ENCODE measurements at regions not wholly inside any gene's neighbourhood (a gene's known extent, or its start where the extent isn't known, plus 50 kb on each side); places are given as distances from the start of the nearest gene placed in this dataset.

GRCh38 chrX:125952973-125953372 is 213.1 kb downstream of the DCAF12L2 start:
- no peaks in the 10 kb centered on the region for H3K4me1 ChIP-seq
- no peaks in the 10 kb centered on the region for H3K9me3 ChIP-seq
- no peak for TF ChIP-seq POLR2AphosphoS5 (IDR thresholded peaks at IDR 0.05)
- no peak for TF ChIP-seq CTCF (IDR thresholded peaks at IDR 0.05 in 8 of 11, conservative IDR thresholded peaks at IDR 0.05 in 3 of 11)
- TF ChIP-seq POLR2A (IDR thresholded peaks at IDR 0.05), result no peak
- no peak for DNase-seq
- intact Hi-C loops (cut with DNase I; ENCODE audit: low total_unique reads), result no loop called here
- H3K27me3 ChIP-seq (replicated peaks in 1 of 7), result no peaks in the 10 kb centered on the region
- no peak overlapping the region for H3K27ac ChIP-seq
- H3K4me3 ChIP-seq, result no peak overlapping the region
- H3K36me3 ChIP-seq, result no peaks in the 10 kb centered on the region
- WGBS, 5 donors, result 66 to 90% (median 70%) methylated on average over 1 of the region's 1 CpG

GRCh38 chrX:125953814-125954213 is 212.3 kb downstream of the DCAF12L2 start:
- Histone ChIP-seq H3K4me3 (no peak overlapping the region), H3K36me3 (no peaks in the 10 kb centered on the region), H3K27me3 (replicated peaks in 1 of 7) (no peaks in the 10 kb centered on the region), H3K9me3 (no peaks in the 10 kb centered on the region), H3K4me1 (no peaks in the 10 kb centered on the region), H3K27ac (no peak overlapping the region)
- WGBS, 5 donors, result 34 to 74% (median 58%) methylated on average over 2 of the region's 2 CpGs
- TF ChIP-seq CTCF (IDR thresholded peaks at IDR 0.05 in 8 of 11, conservative IDR thresholded peaks at IDR 0.05 in 3 of 11) (no peak), POLR2AphosphoS5 (IDR thresholded peaks at IDR 0.05) (no peak), POLR2A (IDR thresholded peaks at IDR 0.05) (no peak)
- DNase-seq, result no peak
- intact Hi-C loops (cut with DNase I; ENCODE audit: low total_unique reads), result no loop called here

- Histone ChIP-seq H3K27ac (no peak overlapping the region), H3K36me3 (no peaks in the 10 kb centered on the region), H3K27me3 (replicated peaks in 1 of 7) (no peaks in the 10 kb centered on the region), H3K4me1 (no peaks in the 10 kb centered on the region), H3K9me3 (no peaks in the 10 kb centered on the region), H3K4me3 (no peak overlapping the region)
- WGBS, 5 donors, result 43 to 65% (median 58%) methylated on average over 3 of the region's 3 CpGs
- no peak for DNase-seq
- intact Hi-C loops (cut with DNase I; ENCODE audit: low total_unique reads), result no loop called here
- TF ChIP-seq POLR2A (IDR thresholded peaks at IDR 0.05) (no peak), POLR2AphosphoS5 (IDR thresholded peaks at IDR 0.05) (no peak), CTCF (IDR thresholded peaks at IDR 0.05 in 8 of 11, conservative IDR thresholded peaks at IDR 0.05 in 3 of 11) (no peak)
Observed at GRCh38 chrX:125954236-125954635, 211.9 kb downstream of the DCAF12L2 start.

- intact Hi-C loops (cut with DNase I; ENCODE audit: low total_unique reads), result no loop called here
- Histone ChIP-seq H3K4me3 (no peak overlapping the region), H3K27ac (no peak overlapping the region), H3K36me3 (no peaks in the 10 kb centered on the region), H3K27me3 (replicated peaks in 1 of 7) (no peaks in the 10 kb centered on the region), H3K9me3 (peaks cover 0 to 30% (median 8%) of the 10 kb centered on the region in 8 donors), H3K4me1 (no peaks in the 10 kb centered on the region)
- DNase-seq, result no peak
- TF ChIP-seq POLR2A (IDR thresholded peaks at IDR 0.05), result no peak
- no peak for TF ChIP-seq POLR2AphosphoS5 (IDR thresholded peaks at IDR 0.05)
- WGBS, 5 donors, result 53 to 86% (median 72%) methylated on average over 2 of the region's 2 CpGs
Observed at GRCh38 chrX:125977851-125978250, 188.2 kb downstream of the DCAF12L2 start.

GRCh38 chrX:125998432-125998831 is 167.7 kb downstream of the DCAF12L2 start:
- Histone ChIP-seq H3K9me3 (no peaks in the 10 kb centered on the region), H3K27ac (no peak overlapping the region), H3K4me1 (no peaks in the 10 kb centered on the region), H3K4me3 (no peak overlapping the region), H3K27me3 (replicated peaks in 1 of 7) (no peaks in the 10 kb centered on the region), H3K36me3 (no peaks in the 10 kb centered on the region)
- no peak for DNase-seq
- TF ChIP-seq CTCF (IDR thresholded peaks at IDR 0.05 in 8 of 11, conservative IDR thresholded peaks at IDR 0.05 in 3 of 11), result no peak
- intact Hi-C loops (cut with DNase I; ENCODE audit: low total_unique reads), result no loop called here
- WGBS, 5 donors, result 5 to 49% (median 7%) methylated on average over 2 of the region's 2 CpGs

Data from spleen (tissue), 11 donors.